SK-N-SH treated with all-trans-retinoic acid at 6 μM for 48 hours (cell line): ENCODE measurements at regions not wholly inside any gene's neighbourhood (a gene's known extent, or its start where the extent isn't known, plus 50 kb on each side); places are given as distances from the start of the nearest gene placed in this dataset.

Experiments used
- GLIS3 ChIP-seq: fragments of 250-450 bp; sonication (Bioruptor Pico); IDR thresholded peaks from 2 replicates; pipeline ENCODE4 v1.5.0; 2020; ENCODE audit warnings: mild to moderate bottlenecking, moderate library complexity
- ZFP3 ChIP-seq: fragments of 250-450 bp; sonication (Bioruptor Pico); IDR thresholded peaks from 2 replicates; pipeline ENCODE4 v1.5.0; 2020; ENCODE audit warnings: mild to moderate bottlenecking, moderate library complexity
- ZFP30 ChIP-seq: fragments of 450-650 bp; formaldehyde crosslinking; IDR thresholded peaks from 2 replicates; pipeline ENCODE4 v1.5.0; 2022; ENCODE audit warnings: mild to moderate bottlenecking, moderate library complexity

DNA sequence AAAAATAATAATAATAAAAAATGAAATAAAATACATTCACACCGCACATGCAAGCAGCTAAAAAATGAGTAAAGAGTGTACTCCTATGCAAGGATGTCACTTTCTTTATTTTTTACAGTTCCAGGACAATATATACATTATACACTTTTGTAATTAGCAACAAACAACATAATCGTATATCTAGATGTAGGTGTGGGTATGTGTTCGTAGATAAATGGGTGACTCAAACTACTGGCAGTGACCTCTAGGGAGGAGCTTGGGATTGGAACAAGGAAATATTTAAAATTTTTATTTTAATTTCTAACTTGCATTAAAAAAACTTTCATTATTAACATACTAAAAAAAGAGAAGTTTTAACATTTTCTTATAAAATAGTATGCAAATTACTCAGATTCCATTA lies 86.1 kb upstream of the MYLIP start:
- TF ChIP-seq ZFP3 (CRISPR knock-in tag) (no peak), ZFP30 (CRISPR knock-in tag) (no peak), GLIS3 (no peak)
